ENCODE measurements at regions not wholly inside any gene's neighbourhood (a gene's known extent, or its start where the extent isn't known, plus 50 kb on each side); places are given as distances from the start of the nearest gene placed in this dataset.

DNA sequence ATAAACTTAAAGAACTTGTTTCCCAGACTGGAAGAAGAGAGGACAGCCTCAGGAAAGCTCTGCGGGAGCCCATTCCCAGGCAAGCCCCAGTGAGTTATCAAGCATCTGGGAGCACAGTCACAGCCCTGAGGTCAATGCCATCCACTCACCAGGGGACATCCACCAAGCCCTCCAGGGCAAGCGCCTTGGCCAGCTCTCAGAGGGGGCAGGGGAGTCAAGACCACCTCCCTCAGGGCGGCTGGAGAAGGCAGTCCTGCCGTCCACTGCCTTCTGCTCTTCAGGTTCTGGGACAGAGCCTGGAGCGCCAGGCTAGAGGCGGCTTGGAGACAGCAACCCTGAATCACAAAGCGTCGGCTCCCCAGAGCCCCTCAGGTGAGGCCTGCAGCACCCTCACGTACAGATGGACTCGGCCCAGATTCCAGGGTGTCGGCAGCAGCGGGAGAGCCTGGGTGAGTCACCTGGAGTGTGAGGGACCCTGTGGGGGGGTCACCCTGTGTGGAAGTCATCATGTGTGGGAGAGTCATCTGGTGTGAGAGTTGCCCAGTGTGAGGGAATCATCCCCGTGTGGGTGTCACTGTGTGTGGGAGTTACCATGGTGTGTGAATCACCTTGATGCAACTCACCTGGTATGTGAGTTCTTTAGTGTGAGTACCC is 100.9 kb upstream of the TEX51 start:
- Mint-ChIP-seq H3K4me3 (no peak overlapping the region), H3K9me3 (no peaks in the 10 kb centered on the region), H3K27ac (no peak overlapping the region), H3K27me3 (ENCODE audit: low read depth) (peaks cover 9% of the 10 kb centered on the region), H3K36me3 (ENCODE audit: low read depth) (no peaks in the 10 kb centered on the region), H3K4me1 (peaks cover 6% of the 10 kb centered on the region)
- TF ChIP-seq, protein P1, sequence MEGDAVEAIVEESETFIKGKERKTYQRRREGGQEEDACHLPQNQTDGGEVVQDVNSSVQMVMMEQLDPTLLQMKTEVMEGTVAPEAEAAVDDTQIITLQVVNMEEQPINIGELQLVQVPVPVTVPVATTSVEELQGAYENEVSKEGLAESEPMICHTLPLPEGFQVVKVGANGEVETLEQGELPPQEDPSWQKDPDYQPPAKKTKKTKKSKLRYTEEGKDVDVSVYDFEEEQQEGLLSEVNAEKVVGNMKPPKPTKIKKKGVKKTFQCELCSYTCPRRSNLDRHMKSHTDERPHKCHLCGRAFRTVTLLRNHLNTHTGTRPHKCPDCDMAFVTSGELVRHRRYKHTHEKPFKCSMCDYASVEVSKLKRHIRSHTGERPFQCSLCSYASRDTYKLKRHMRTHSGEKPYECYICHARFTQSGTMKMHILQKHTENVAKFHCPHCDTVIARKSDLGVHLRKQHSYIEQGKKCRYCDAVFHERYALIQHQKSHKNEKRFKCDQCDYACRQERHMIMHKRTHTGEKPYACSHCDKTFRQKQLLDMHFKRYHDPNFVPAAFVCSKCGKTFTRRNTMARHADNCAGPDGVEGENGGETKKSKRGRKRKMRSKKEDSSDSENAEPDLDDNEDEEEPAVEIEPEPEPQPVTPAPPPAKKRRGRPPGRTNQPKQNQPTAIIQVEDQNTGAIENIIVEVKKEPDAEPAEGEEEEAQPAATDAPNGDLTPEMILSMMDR (IDR thresholded peaks at IDR 0.05; ENCODE audit: unreplicated experiment in 3 of 3): no peak

DNA sequence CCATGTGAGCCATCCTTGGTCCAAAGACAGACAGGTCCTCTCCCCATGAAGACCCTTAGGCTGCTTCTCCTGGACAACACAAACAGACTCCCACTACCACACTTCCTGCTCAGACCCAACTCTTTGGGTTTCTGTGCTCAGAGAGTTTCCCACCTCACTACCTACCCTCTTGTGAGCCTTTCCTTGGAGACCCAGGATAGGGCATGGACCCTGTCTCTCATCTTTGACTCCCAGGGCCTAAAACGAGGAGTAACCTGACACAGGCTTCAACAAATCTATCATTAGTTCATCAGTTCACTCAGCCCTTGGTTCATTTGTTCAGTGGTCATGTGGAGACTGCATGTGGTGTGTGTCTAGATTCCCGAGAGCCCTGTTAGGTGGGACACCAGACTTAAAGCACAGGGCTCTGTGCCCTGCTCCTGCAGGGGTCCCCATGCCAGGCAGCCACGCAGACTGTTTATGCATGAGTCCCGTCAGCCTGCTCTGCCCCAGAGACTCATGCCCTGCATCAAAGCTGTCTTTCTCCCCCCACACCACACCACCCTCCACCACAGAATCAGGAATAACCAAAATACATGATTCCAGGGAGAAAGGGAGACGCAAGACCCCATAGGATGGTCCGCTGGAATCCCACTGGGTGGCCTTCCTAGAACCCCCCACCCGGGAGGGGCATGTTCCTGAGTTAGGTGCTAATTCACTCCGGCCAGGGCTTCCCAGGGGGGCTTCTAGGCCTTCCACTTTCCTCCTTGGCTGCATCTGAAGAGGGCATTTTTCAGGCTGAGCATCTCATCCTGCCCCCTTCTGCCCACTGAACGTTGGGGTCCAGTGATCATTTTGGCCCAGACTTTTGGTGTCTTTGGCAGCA is 100.2 kb upstream of the TEX51 start:
- Mint-ChIP-seq H3K36me3 (ENCODE audit: low read depth) (no peaks in the 10 kb centered on the region), H3K4me3 (no peak overlapping the region), H3K4me1 (peaks cover 11% of the 10 kb centered on the region), H3K9me3 (no peaks in the 10 kb centered on the region), H3K27me3 (ENCODE audit: low read depth) (peaks cover 9% of the 10 kb centered on the region), H3K27ac (no peak overlapping the region)
- TF ChIP-seq, protein P1 (IDR thresholded peaks at IDR 0.05; ENCODE audit: unreplicated experiment in 3 of 3): no peak

DNA sequence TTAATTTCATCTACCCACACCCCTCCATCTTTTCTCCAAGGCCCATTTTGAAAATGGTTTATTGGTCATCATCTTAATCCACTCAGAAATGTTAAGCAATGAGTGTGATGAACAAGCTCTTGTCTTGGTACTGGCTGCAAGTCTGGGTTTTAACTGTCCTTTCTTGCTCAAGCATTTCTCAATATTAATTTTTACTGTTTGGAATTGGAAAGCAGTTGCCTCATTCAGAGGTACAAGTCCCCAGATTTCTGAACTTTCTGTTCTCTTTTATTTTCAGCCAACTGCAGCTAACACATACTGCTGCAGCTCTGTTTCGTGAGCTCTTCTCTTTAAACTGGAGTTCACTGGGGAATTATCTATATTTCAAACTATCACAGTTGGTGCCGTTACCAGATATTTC is 99.4 kb upstream of the TEX51 start:
- Mint-ChIP-seq H3K36me3 (ENCODE audit: low read depth) (no peaks in the 10 kb centered on the region), H3K9me3 (no peaks in the 10 kb centered on the region), H3K27ac (no peak overlapping the region), H3K4me3 (no peak overlapping the region), H3K4me1 (peaks cover 12% of the 10 kb centered on the region), H3K27me3 (ENCODE audit: low read depth) (peaks cover 13% of the 10 kb centered on the region)
- TF ChIP-seq, protein P1 (IDR thresholded peaks at IDR 0.05; ENCODE audit: unreplicated experiment in 3 of 3): no peak

DNA sequence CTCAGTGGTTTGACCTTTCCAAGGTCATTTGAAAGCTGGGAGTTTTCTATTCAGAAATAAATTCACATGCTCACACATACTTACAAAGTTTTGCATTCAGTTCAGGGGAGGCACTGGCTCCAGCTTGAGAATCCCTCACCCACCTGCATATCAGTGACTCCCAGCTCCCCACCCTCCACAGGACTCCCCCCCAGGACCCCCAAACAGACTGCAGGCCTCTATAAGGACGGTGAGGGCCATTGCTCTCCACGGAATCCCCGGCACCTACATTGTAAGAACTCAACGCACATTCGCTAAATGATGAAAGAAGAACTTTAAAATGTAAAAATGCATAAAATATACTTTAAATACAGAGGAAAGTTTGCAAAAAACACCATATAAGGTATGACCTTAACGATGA is 97.2 kb upstream of the TEX51 start:
- Mint-ChIP-seq H3K4me3 (no peak overlapping the region), H3K27ac (no peak overlapping the region), H3K36me3 (ENCODE audit: low read depth) (no peaks in the 10 kb centered on the region), H3K4me1 (peaks cover 6% of the 10 kb centered on the region), H3K9me3 (no peaks in the 10 kb centered on the region), H3K27me3 (ENCODE audit: low read depth) (peaks cover 11% of the 10 kb centered on the region)
- TF ChIP-seq, protein P1 (IDR thresholded peaks at IDR 0.05; ENCODE audit: unreplicated experiment in 3 of 3): no peak

DNA sequence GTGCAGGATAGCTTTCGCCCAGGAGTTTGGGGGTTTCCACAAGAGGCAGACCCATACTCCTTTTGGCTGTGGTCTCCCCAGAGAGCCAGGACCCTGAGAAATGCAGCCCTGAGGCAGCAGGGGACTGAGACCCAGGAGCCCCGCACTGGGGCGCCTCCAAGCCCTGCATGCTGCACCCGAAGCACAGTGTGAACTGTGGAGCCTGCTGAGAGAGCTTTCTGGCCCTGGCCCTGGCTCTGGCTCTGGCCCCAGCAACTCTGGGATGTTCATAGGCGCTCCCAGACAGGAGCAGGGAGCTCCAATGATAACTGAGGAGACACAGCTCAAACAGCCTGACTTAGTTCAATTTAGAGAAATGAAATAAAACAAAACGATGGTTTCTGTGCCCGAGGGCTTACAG is 96.4 kb upstream of the TEX51 start:
- Mint-ChIP-seq H3K4me3 (no peak overlapping the region), H3K4me1 (peaks cover 6% of the 10 kb centered on the region), H3K36me3 (ENCODE audit: low read depth) (no peaks in the 10 kb centered on the region), H3K27me3 (ENCODE audit: low read depth) (peaks cover 14% of the 10 kb centered on the region), H3K27ac (no peak overlapping the region), H3K9me3 (peaks cover under 1% of the 10 kb centered on the region)
- TF ChIP-seq, protein P1 (IDR thresholded peaks at IDR 0.05; ENCODE audit: unreplicated experiment in 3 of 3): no peak

Data from nephron (organoid).